NCI-H2196 treated with DMSO at 0.1 percent for 48 hours (cell line): ENCODE measurements at regions not wholly inside any gene's neighbourhood (a gene's known extent, or its start where the extent isn't known, plus 50 kb on each side); places are given as distances from the start of the nearest gene placed in this dataset.

Experiments
- DNase-seq: peaks from one replicate; lab custom pipeline; 2025; ENCODE audit not compliant: unreplicated experiment; lab: John Stamatoyannopoulos, UW

DNA sequence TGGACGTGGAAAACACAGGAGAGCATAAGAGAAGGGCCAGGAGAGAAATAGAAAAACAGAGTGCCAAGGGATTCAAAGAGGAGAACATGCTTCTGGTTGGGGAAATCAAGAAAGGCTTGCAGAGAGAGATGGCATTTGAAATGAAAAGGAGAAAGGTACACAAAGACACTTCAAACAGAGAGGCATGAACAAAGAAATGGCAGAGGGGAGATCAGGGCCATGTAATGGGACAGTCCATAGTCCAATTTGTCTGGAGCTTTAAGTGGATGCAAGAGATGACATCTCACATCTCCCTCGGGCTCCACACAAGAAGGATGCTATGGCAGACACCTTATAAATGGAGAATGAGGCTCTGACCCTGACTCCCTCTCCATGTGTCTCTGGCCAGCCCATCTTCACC, 331.1 kb downstream of the MLLT3 start:
- no peak for DNase-seq

DNA sequence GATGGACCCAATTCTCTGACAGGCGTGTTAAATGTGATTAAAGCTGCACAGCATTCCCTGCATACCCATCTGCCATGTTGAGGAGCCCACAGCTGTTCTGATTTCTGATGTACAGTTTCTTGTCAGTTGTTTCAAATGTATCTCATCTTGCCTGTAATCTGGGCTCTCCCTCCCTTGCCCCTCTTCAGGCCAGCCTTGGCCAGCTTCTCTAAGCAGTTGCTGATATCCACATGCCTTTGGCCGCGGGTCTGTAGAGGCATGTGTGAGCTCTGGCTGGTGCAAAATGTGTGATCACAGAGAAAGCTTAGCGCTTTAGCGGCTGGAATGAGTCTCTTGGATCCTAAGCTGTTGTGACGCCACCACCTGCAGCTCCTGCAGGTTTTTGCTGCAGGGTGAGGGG, 332.0 kb downstream of the MLLT3 start:
- no peak for DNase-seq

DNA sequence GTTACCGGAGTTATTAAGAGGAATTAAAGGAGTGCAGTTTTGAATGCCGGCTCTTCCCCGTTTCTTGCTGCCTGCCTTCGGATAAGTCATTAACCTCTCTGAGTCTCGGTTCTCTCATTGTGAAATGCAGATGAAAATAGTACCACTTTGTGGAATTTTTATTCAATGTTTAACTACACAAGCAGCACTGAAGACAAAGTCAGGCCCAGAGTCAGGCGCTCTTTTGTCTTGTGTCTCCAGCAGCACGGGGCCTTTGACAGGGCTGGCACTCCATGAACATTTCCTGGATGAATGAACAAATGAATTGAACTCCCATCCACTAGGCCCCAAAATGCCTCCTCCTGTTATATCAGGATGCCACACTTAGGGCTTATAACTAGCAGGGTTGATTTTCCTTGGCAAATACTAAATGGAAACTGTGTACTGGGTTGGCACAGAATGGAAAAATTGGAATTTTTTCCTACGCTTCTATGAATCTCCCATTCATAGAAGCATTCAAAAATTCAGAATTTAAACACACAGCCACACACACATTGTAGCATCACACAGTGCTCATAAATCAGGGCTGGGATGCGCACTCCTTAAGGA, 332.8 kb downstream of the MLLT3 start:
- no peak for DNase-seq

DNA sequence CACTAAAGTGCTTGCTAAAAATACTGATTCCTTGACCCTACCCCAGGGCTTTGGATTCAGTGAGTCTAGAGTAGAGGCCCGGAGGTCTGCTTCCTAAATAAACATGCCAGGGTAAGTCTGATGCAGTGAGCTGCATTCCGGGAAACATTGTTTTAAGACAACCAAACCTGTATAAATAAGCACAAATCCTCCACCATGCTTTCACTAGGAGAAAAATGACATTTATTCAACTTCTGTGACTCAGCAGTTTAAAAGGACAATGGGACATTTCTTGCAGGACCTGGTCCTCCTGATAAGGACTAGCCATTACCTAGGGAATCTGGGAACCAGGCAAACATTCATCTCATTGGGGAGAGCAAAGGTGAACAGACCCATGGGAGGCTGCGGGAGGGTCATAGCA, 335.3 kb downstream of the MLLT3 start:
- DNase-seq = no peak

DNA sequence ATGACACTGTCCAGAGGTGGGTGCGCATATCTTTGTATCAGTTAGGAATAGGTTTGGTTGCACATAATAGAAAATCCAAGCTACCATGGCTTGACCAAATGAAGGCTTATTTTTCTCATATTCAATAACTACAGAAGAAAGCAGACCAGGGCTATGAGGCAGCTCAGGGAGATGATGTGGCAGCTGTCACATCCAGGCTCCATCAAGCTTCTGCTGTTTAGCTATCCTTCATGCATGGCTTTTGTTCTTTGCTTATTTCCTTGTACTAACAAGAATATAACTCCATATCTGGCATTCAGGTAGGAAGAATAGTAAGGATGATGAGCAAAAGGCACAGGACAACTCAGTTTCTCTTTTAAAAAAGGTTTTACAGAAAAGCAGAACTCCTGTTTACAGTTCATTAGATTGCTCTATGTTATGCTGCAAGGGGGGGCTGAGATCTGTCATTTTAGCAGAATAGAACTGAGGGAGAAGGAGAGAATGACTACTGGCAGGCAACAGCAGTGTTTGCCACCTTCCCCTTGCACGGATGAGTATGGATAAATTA, 336.1 kb downstream of the MLLT3 start:
- DNase-seq = no peak

DNA sequence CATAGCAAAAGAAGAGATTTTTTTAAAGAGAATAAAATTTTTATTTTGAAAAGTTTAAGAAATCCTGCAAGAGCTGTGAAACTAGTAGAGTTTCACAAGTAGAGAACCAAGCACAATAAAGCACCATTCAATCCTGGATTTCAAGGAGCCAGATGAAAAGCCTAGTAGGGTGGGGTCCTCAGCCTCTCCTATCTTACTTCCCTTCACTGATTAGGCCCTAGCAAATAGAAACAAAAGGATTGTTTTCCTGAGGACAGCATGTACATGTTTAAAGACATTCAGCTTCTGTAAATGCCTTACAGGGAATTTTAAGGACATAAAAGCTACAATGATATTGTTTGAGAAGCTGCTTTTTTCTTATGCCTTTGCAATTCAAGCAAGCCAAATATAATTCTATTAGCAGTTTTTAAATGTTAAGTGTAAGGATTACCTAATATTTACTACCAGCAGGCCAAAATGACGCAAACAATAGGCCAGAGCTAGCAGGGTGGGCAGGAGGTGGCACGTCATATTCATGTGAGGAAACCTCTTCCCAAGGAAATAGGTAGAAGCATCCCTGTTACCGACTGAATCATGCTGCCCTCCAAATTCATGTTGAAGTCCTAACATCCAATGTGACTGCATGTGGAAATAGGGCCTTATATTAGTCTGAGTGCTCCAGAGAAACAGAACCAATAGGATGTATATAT, 337.6 kb downstream of the MLLT3 start:
- DNase-seq = no peak

DNA sequence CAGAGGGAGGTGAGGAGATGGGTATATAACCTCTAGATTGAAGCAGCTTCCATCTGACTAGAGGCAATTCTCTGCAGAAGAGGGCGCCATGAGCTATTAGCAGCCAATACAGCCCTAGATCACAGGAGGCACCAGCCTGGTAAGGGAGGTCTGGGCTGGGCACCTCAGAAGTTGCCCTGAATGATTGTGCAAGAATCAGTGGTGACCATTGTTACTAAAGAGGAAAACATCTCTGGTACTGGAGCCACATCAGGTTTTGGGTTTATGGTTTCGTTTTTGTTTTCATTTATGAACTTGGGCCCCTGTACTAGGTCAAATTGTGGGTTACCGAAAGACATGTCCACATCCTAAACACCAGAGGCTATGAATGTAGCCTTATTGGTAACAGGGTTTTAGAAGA, 342.0 kb downstream of the MLLT3 start:
- no peak for DNase-seq

DNA sequence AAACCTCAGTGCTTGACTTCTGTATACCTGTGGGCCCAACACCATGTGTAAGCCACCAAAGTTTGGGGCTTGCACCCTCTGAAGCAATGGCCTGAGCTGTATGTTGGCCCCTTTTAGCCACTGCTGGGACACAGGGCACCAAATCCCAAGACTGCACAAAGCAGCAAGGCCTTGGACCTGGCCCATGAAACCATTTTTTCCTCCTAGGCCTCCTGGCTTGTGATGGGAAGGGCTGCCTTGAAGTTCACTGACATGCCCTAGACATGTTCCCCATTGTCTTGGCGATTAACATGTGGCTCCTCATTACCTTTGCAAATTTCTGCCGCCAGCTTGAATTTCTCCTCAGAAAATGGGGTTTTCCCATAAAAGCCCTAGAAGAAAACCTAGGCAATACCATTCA, 345.5 kb downstream of the MLLT3 start:
- DNase-seq = no peak

DNA sequence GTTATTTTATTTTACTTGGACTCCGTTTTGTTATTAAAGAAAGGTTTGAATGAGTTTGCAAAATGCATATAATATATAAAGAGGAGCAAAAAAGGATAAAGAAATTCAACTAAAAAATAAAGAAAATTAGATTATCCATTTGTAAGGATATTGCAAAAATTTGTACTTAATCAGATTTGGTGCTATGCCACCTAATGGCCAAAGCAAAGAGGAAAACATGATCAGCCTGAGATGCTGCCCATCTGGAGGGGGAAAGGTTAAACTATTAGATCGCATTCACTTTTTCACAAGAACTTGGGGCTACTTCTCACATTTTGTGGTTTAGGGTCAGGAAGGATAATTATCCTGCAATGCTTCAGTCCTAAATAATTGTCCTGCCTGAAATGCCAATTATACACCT, 350.6 kb downstream of the MLLT3 start:
- no peak for DNase-seq

DNA sequence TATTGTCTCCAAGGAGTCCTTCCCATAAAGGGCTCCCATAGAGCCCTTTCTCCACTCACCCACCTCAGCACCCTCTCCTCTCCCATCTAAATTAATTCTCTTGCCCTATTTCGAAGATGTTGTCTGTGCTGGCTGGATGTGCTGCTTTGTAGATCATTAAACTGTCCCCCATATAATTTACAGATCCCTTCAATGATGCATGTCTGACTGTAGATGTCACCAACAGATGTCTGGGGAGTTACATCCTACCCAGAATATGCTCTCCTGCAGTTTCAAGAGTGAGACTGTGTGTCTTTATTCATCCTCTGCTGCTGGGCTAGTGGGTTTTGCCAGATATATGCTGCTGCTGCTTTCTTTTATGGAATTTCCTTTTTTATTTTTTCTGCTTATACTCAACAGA, 351.2 kb downstream of the MLLT3 start:
- DNase-seq = no peak

DNA sequence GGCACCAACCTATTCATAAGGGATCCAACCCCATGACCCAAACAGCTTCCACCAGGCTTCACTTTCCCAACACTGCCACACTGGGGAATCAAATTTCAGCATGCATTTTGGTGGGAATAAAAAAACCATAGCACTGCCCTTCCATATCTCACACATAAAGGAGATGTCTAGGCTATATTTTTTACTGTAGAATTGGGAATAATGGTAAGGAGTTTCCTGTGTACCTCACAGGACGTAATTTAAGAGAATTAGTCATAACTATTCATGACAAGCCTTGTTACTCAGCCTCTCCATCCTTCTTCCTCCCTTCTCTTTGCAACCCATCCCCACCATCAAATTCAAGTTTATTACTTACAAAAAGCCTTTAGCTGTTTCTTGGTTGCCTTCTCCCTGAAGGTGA, 352.1 kb downstream of the MLLT3 start:
- no peak for DNase-seq

DNA sequence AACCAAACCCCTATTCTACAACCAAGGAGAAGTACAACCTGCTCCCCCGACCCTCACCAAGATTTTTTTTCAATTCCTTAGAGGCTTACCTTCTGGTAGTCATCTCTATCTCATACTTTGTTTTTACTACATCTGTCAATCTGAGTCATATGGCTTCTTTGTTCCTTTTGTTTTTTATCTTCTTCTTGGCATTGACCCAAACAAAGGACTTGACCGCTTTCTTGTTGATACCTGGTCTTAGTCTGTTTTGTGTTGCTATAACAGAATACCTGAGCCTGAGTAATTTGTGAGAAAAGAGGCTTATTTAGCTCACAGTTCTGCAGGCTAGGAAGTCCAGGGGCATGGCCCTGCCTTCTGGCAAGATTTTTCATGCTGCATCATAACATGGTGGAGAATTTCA, 352.7 kb downstream of the MLLT3 start:
- no peak for DNase-seq

DNA sequence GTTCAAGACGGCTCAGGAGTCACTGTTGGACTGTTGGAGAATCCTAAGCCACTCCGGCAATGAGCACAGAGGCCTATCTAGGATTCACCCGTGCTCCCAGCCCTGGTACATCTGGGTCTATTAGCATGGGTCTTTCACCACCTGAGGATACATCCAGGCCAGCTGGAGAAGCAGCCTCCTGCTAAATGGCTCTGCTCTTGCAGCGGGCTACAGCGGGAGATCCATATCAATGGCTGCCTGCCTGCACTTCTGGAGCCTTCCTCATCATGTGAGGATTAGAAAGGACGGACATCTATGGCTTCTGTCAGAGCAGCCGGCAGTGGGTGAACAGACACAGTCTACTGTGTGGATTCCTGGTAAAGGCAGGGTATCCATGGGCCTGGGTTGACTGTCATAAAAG, 357.4 kb downstream of the MLLT3 start:
- no peak for DNase-seq

DNA sequence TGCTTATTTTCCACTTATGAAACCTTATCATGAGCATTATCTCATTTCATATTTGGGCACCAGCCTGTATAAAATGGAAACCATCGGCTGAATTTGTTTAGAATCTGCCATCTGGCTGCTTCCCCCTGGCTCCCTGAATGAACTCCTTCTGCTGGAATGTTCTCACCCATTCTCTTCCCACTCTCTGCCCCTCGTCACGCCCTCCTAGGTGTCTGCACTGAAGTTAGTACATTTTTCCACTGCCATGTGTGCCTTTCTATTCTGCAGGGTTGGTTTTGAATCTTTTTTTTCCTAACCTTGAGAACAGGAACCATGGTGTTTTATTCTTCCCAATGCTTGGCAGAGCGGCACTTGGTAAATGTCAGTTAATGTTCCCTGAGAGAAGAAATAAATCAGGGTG, 359.7 kb downstream of the MLLT3 start:
- no peak for DNase-seq

DNA sequence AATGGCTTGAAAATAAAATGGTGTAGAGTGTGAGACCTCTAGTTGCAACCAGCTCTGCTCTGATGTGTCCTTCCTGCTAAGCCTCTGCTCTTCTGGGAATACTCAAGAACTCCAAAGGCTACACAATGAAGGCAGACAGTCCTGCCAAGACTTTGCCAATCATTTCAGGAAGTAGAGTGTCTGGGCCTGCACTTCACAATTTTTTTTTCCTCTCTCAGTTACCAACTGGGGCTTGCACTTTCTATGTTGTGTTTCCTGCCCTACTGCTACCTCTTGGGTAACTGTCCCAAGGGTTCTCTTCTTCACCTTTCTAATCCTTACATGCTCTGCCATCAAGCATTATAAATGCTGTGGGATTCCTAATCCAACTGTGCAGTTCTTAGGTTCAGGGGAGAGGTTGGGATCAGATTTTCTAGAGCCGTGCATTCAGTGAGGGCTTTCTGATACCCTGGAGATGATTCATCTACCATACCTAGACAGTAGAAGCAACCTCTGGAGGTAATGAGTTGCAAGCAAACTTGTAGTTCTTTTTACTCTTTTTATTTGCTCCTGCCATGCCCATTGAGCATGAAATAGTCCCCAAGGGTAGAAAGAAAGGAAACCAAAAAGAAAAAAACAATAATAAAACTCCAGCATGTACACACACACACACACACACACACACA, 365.9 kb downstream of the MLLT3 start:
- no peak for DNase-seq

DNA sequence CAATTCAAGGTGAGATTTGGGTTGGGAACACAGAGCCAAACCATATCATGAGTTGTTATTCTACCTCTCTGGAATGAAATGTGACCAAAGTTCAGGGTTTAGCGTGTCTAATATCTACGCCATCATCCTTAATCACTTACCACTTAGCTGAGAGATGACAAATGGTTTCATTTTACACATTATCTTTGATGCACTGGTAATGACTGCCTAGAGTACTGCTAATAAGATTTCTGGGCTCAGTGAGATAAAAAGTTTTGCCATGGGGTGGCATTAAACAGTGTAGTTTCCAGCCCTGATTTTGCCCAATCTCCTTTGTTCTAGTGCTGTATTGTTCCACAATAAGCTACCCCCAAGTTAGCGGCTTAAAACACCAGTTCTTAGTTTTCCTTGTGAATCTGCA, 367.2 kb downstream of the MLLT3 start:
- no peak for DNase-seq

DNA sequence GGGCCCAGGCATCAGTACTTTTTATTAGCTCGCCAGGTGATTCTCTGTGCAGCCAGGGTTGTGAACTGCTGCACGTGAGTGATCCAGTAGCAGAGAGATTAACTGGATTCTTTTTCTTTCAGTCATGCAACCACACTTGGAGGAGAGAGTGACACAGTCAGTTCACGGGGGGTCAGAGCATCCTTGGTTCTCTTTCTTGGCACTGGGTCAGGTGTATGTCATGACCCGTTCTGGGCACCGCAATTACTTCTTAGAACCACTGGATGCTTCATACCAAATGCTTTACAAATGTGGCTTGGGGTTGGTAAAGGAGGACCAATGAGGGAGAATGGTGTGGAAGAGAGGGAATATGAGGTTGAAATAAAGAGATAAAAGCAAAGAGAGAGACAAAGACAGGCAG, 368.7 kb downstream of the MLLT3 start:
- no peak for DNase-seq

DNA sequence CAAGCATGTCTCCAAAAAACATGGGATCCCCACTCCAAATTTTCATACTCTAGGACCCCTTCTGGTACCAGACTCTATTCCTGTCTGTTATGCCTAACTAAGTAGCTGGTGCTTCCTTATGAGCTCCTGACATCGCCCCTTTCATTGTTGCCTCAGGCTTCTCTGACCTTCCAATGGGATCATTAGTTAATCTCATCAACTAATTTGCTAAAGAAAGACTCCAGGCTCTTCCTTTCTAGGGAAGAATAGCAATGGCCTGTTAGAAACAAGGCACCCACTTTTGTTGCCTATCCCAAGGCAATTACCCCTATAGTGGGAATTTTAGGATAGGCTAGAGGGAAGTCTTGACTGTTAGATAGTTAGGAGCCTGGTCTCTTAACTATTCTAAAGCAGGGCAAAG, 369.5 kb downstream of the MLLT3 start:
- no peak for DNase-seq

DNA sequence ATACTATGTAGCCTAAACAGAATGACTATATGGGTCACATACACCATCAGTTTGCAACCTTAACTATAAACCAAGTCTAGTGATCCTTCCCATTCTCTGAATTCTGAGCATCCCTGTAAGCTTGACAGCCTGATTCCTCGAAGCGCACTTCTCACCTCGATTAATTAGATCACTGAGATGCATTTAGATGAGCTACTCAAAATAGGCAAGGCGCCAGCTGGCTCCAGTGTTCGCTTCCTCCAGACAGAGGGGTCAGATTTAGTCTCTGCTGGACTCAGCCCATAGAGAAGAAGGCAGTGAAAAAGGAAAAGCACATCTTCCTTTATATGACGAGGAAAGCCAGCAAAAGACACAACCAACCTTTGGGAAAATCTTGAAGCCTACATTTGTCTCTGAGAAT, 371.5 kb downstream of the MLLT3 start:
- DNase-seq = no peak

DNA sequence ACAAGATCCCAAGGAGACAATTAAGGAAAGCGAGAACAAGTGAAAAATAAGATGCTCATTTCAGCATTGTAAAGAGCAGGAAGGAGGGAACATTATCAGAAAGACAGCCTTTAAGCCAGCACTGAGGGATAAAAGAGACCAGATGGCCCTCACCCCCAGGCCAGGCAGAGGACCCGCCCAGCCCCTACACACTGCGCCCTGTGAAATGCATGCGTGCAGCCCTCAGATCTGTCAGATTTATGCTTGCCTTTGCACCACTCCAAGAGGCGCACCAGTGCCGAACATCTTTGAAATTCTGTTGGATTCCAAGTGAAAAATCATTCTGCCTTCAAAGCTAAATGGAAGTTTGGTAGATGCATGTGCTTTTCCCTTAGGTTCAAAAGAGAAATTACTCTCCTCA, 378.0 kb downstream of the MLLT3 start:
- no peak for DNase-seq

DNA sequence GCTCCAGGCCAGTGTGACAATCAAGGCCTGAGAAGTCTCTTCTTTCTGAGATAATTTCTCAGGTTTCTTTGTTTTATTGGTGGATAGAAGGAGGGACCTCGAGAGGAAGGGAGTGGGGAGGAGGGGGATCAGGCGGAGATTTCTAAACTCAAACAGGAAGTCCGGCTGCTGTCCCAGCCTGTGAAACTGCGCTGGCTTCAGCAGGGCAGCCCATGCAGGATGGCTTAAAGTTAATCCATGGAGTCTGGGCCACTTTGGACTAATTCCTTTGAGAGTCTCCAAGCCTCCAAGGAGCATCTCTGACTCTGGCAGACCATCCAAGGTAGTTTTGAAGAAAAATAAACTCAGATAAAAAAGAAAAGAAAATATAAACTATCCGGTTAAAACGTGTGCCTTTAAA, 378.5 kb downstream of the MLLT3 start:
- DNase-seq = no peak

DNA sequence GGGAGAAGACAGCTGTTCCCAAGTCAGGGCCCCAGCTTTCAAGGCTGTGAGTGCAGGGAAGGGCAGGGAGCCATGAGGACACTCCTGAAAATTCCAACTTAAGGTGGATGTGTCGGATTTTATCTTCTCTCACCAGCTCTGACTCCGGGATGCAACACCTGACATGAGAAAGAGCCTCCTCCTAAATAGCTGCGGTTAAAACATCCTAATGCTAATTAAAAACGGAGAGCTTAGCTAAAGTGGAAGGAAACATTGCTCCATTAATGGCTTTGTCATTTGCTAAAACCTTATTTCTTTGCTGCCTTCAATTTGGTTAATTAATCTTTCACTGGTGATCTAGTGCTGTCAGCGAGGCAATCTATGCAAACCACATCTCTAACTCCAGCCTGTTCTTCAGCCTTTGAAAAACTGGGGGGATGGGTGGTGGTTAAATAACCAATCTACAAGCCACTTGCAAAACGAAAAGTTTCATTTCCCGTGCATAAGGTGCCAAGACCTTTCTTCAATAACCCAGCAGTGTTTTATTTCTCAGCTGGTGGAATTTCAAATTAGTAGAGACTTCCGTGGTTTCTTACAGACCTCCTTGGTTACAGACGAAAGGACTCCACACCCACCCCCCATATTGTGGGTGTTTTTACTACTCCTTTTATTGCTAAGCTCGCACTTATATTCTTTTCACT, 379.6 kb downstream of the MLLT3 start:
- DNase-seq = no peak
